GDM1 (cell line): ENCODE measurements at regions not wholly inside any gene's neighbourhood (a gene's known extent, or its start where the extent isn't known, plus 50 kb on each side); places are given as distances from the start of the nearest gene placed in this dataset.
"Not testable (repeated sequence)": the region's sequence is repeated elsewhere in the genome, so short reads cannot be mapped to it uniquely, and the experiment has no call there.

ENCODE experiments used
- DNase-seq: peaks from one replicate; lab custom pipeline; 2025; lab: John Stamatoyannopoulos, UW

- DNase-seq: no peak
Measured at GRCh38 chr5:126143622-126144021, 279.6 kb upstream of the GRAMD2B start.

DNA sequence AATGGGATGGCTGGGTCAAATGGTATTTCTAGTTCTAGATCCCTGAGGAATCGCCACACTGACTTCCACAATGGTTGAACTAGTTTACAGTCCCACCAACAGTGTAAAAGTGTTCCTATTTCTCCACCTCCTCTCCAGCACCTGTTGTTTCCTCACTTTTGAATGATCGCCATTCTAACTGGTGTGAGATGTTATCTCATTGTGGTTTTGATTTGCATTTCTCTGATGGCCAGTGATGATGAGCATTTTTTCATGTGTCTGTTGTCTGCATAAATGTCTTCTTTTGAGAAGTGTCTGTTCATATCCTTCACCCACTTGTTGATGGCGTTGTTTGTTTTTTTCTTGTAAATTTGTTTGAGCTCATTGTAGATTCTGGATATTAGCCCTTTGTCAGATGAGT is 272.9 kb upstream of the GRAMD2B start:
- DNase-seq: not testable (repeated sequence)

DNA sequence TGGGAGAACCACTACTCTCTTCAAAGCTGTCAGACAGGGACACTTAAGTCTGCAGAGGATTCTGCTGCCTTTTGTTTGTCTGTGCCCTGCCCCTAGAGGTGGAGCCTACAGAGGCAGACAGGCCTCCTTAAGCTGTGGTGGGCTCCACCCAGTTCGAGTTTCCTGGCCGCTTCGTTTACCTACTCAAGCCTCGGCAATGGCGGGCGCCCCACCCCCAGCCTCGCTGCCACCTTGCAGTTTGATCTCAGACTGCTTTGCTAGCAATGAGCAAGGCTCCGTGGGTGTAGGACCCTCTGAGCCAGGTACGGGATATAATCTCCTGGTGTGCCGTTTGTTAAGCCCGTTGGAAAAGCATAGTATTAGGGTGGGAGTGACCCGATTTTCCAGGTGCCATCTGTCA is 267.9 kb upstream of the GRAMD2B start:
- not testable (repeated sequence) for DNase-seq

GRCh38 chr5:126166368-126166767 is 256.8 kb upstream of the GRAMD2B start:
- no peak for DNase-seq

DNA sequence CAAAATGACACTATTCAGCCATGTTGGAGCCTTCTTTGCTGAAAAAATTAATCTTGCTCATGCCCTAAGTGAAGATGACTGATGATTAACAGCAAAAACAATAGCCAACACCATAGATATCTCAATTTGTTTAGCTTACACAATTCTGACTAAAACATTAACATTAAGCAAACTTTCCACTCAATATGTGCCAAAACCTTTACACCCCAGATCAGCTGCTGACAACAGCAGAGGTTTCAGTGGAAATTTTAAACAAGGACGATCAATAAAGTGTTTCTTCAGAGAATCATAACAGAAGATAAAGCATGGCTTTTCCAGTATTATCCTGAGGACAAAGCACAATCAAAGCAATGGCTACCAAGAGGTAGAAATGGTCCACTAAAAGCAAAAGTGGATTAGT is 254.4 kb upstream of the GRAMD2B start:
- no peak for DNase-seq

GRCh38 chr5:126171916-126172315 is 251.3 kb upstream of the GRAMD2B start:
- no peak for DNase-seq

DNA sequence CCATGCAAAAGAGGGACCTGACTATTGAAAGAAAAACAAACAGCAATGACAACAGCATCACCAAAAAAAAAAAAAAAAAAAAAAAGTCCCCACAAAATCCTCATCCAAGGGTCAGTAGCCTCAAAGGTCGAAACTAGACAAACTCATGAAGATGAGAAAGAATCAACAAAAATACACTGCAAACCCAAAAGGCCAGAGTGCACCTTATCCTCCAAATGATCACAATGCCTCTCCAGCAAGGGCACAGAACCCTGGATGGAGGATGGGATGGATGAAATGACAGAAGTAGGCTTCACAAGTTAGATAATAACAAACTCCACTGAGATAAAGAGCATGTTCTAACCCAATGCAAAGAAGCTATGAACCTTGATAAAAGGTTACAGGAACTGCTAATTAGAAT is 250.4 kb upstream of the GRAMD2B start:
- no peak for DNase-seq

GRCh38 chr5:126178521-126178920 is 244.7 kb upstream of the GRAMD2B start:
- no peak for DNase-seq

GRCh38 chr5:126182971-126183695 is 240.1 kb upstream of the GRAMD2B start:
- DNase-seq: no peak

DNA sequence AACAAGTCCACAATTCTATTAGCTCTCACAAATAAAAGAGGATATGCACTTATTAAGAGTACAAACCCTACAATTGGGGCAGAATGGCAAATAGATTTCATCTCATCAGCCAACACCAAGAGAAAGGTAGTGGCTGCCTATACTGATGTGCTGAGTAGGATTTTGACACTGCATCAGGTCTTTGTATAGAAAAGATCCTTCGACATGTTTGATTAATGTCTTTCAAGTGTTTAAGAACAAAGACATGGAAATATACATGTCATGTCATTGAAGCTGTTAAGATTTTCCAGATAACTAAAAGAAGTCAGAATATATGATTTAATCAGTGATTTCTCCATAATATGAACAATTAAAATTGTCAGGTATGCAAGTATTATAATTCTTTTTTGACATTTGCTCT is 238.7 kb upstream of the GRAMD2B start:
- DNase-seq: no peak

DNA sequence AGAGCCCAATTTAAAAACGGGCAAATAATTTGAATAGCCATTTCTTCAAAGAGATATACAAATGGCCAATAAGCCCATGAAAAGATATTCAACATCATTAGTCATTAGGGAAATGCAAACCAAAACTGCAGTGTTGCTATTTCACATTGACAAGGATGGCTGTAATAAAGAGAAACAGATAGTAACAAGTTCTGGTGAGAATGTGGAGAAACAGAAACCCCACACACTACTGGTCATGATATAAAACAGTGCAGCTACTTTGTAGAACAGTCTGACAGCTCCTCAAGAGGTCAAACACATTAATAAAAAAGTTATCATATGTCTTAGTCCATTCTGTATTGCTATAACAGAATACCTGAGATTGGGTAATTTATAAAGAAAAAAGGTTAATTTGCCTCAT is 237.0 kb upstream of the GRAMD2B start:
- DNase-seq: no peak

DNA sequence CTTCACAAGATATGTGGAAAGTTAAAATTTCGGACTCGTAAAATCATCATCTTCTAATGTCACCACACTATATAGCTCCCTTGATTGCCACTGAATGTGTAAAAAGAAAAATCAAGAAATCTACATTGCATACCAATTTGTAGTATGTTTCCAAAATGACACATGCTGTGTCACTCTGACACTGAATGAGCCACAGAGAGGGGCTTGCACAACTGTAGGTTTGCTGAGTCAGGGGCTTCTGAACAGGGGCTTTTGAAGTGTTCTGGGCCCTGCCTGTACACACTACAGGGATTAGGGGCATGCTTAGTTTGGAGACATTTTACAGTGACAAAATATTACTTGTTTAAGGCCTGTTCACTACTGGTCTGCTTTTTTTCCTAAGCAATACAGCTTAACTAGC is 234.4 kb upstream of the GRAMD2B start:
- no peak for DNase-seq

DNA sequence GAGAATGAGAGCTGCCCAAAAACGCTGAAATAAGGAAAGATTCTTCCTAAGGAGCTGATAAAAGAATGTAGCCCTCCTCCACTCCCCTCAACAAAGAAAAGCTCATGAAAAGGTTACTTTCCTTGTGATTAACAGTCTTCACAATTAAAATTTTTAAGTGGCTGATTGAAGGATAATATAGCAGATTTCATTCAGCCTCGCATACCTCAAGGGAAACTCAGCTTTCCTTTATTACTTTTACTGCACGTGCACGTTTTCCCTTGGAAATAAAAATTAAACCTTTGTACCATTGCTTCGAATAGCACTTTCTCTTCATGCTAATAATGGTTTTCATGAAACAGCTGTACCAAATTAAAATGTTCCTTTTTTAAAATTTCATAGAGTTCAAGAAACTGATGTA is 234.0 kb upstream of the GRAMD2B start:
- no peak for DNase-seq

GRCh38 chr5:126189862-126190261 is 233.3 kb upstream of the GRAMD2B start:
- no peak for DNase-seq

GRCh38 chr5:126192226-126192625 is 231.0 kb upstream of the GRAMD2B start:
- no peak for DNase-seq

DNA sequence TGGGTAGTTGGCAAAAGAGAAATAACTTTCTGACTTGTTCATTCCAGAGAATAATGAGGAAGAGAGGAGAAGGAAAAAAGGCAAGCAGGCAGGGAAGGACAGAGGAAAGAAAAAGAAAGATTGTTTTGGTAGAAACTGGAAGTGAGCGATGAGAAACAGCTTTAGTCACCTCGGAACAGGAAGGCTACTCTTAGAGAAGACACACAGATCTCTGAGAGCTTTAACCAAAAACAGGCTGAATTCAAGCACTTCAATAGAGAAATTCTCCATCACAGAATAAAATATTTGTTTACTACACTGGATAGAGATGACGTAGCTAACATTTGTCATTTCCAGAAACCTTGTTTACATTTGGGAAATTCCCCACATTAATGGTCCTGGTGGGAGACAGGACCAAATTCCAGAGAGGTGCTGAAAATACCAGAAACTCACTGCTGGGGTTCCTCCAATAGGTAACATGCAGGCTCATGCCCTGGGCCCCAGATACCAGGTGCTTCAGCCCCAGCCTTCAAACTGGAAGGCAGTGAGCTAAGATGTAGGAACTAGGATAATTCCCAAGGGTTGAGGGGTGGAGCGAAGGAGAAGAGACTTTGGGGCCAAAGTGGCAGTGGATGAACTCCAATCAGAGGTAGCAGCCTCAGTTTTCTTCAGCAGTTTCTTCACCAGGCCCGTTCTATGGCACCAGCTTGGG is 227.7 kb upstream of the GRAMD2B start:
- DNase-seq: no peak

- DNase-seq: no peak
Measured at GRCh38 chr5:126198531-126198930, 224.7 kb upstream of the GRAMD2B start.

DNA sequence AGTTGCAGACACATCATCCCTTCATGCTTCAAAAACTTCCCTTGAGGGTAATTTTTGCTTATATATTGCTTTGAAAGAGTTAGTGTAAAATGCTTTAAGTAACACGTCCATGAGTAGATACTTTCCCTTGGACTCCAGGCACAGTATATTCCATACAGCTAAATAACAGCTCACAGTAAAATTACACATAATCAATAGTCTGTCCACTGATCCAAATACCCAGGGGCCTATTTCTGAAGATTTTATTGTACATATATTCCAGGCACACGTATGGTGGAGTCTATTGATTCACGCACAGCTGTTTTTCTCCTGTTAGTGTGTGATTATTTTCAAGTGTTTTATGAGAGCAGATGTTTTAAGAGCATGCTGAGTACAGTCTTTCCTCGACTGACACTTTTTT is 223.7 kb upstream of the GRAMD2B start:
- no peak for DNase-seq

DNA sequence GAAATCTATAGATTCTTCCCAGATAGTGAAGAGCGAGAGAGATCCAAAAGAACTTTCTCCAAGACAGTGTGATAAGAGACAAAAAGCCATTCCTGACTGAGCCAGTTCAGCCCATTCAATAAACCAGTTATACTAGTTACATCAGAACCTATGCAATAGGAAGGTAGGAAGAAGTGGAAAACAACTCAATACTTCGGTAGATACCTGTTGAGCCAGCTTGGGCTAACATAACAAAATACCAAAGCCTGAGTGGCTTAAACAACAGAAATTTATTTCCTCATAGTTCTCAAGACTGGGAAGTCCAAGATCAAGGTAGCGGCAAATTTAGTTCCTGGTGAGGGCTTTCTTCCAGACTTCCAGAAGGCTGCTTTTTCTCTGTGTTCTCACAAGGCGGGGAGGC is 214.5 kb upstream of the GRAMD2B start:
- DNase-seq: no peak

DNA sequence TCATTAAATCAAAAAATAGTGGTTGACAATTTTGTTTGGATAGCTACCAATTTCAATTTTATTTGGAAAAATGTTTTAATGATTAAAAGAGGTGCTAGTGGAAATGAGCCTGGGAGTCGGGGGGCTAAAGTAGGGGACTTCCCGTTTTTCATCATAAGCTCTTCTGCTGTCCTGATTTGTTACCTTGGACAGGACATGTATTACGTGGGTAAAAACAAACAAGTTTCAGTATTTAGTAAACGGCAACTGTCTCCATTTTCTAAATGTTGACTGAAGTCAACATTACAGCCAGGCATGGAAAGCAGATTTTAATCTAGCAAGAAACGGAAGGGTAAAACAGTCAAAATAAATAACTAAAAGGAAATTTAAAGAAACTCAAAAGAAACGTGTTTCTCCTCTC is 212.3 kb upstream of the GRAMD2B start:
- DNase-seq: no peak

DNA sequence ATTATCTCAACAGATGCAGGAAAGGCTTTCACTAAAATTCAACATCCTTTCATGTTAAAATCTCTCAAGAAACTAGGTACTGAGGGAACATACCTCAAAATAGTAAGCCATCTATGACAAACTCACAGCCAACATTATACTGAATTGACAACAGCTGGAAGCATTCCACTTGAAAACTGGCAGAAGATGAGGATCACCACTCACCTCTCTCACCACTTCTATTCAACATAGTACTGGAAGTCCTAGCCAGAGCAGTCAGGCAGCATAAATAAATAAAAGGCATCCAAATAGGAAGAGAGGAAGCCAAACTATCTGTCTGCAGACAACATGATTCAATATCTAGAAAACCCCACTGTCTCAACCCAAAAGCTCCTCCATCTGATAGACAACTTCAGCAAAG is 203.6 kb upstream of the GRAMD2B start:
- no peak for DNase-seq

DNA sequence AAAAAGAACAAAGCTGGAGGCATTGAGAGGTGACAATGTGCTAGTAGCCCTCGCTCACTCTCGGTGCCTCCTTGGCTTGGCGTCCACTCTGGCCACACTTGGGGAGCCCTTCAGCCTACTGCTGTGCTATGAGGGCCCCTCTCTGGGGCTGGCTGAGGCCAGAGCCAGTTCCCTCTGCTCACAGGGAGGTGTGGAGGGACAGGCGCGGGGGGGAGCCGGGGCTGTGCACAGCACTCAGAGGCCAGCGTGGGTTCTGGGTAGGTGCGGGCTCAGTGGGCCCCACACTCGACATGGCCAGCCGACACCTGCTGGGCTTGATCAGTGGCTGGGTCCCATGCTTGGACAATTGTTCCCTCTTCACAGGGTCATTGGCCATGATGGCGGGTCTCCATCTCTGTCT is 202.5 kb upstream of the GRAMD2B start:
- no peak for DNase-seq

DNA sequence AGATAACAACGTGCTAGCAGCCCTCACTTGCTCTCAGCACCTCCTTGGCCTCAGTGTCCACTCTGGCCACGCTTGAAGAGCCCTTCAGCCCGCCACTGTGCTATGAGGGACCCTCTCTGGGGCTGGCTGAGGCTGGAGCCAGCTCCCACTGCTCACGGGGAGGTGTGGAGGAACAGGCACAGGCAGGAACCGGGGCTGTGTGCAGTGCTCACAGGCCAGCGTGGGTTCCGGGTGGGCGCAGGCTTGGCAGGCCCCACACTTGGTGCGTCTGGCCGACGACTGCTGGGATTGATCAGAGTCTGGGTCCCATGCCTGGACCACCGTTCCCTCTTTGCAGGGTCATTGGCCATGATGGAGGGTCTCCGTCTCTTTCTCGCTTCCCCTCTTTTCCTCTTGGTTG is 194.3 kb upstream of the GRAMD2B start:
- DNase-seq: no peak

- no peak for DNase-seq
Measured at GRCh38 chr5:126233256-126233655, 190.0 kb upstream of the GRAMD2B start.
